Smooth muscle cell (in vitro differentiated cells): ENCODE measurements at regions not wholly inside any gene's neighbourhood (a gene's known extent, or its start where the extent isn't known, plus 50 kb on each side); places are given as distances from the start of the nearest gene placed in this dataset.

Experiments used
- DNase-seq: peaks from one replicate; lab custom pipeline; 2025; ENCODE audit not compliant: unreplicated experiment; lab: John Stamatoyannopoulos, UW
- H2AFZ ChIP-seq: fragments of 200-600 bp; sonication (generic); 2 replicates; pipeline ENCODE4 v1.6.0; 2016; ENCODE audit warnings: antibody characterized with exemption, low read depth, mild to moderate bottlenecking
- H3F3A ChIP-seq: fragments of 200-600 bp; sonication (generic); 2 replicates; pipeline ENCODE4 v1.6.0; 2017; ENCODE audit warnings: antibody characterized with exemption, low read depth
- H3K27ac ChIP-seq: fragments of 200-600 bp; sonication (generic); 2 replicates; pipeline ENCODE4 v1.5.1; 2016; ENCODE audit warnings: low read depth, mild to moderate bottlenecking
- H3K27me3 ChIP-seq: fragments of 200-600 bp; sonication (generic); 2 replicates; pipeline ENCODE4 v1.6.1; 2016; ENCODE audit warnings: low read depth, mild to moderate bottlenecking
- H3K36me3 ChIP-seq: fragments of 200-600 bp; sonication (generic); 2 replicates; pipeline ENCODE4 v1.5.1; 2016; ENCODE audit warnings: low read depth
- H3K4me1 ChIP-seq: fragments of 200-600 bp; sonication (generic); 2 replicates; pipeline ENCODE4 v1.5.1; 2016; ENCODE audit warnings: low read depth
- H3K4me2 ChIP-seq: fragments of 200-600 bp; sonication (generic); 2 replicates; pipeline ENCODE4 v1.6.0; 2016; ENCODE audit warnings: mild to moderate bottlenecking
- H3K4me3 ChIP-seq: fragments of 200-600 bp; sonication (generic); 2 replicates; pipeline ENCODE4 v1.5.1; 2016; ENCODE audit warnings: mild to moderate bottlenecking
- H3K79me2 ChIP-seq: fragments of 200-600 bp; sonication (generic); 2 replicates; pipeline ENCODE4 v1.6.0; 2016; ENCODE audit warnings: low read depth, mild to moderate bottlenecking
- H3K9ac ChIP-seq: fragments of 200-600 bp; sonication (generic); 2 replicates; pipeline ENCODE4 v1.6.0; 2016; ENCODE audit warnings: low read depth
- H3K9me3 ChIP-seq: fragments of 200-600 bp; sonication (generic); replicated peaks from 2 replicates; pipeline ENCODE4 v1.5.1; 2016; ENCODE audit warnings: low read depth
- H4K20me1 ChIP-seq: fragments of 200-600 bp; sonication (generic); 2 replicates; pipeline ENCODE4 v1.6.0; 2016; ENCODE audit warnings: low read depth
- WGBS: methylation state at CpG from one replicate; pipeline ENCODE4 v1.1.7; 2016; ENCODE audit warnings: low lambda C conversion rate; 5-methylcytosine and 5-hydroxymethylcytosine counted together
- TF ChIP-seq, protein P1 (sequence below): fragments of 200-600 bp; sonication (generic); IDR thresholded peaks from 2 replicates; pipeline ENCODE4 v1.5.1; 2017; ENCODE audit warnings: borderline replicate concordance, mild to moderate bottlenecking, antibody characterized with exemption; ENCODE audit not compliant: insufficient read depth, poor library complexity, severe bottlenecking

DNA sequence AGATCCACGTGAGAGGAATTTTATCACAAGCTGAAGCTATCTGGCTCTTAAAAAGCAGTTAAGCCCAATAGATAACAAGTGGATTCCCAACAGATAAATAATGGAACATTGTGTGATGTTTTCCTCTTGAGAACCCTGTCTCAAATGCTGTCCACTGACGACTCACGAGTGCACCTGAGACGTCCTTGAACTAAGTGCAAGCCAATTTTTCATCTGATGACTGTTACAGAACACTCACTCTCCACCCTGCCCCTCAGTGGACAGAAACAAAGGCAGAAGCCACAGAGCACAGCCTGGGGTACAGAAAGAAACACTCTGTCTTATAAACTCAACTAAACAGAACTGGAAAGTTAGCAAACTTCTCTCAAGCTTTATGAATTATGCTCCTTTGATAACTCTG, 199.5 kb downstream of the KCNN2 start:
- H3K27ac ChIP-seq = no peak overlapping the region
- no peak overlapping the region for H3K9ac ChIP-seq
- H3K27me3 ChIP-seq = no peaks in the 10 kb centered on the region
- no peaks in the 10 kb centered on the region for H3K4me1 ChIP-seq
- DNase-seq = no peak
- no peak overlapping the region for H2AFZ ChIP-seq
- no peak overlapping the region for H3K4me3 ChIP-seq
- no peak overlapping the region for H3K4me2 ChIP-seq
- no peaks in the 10 kb centered on the region for H3K79me2 ChIP-seq
- TF ChIP-seq, protein P1, sequence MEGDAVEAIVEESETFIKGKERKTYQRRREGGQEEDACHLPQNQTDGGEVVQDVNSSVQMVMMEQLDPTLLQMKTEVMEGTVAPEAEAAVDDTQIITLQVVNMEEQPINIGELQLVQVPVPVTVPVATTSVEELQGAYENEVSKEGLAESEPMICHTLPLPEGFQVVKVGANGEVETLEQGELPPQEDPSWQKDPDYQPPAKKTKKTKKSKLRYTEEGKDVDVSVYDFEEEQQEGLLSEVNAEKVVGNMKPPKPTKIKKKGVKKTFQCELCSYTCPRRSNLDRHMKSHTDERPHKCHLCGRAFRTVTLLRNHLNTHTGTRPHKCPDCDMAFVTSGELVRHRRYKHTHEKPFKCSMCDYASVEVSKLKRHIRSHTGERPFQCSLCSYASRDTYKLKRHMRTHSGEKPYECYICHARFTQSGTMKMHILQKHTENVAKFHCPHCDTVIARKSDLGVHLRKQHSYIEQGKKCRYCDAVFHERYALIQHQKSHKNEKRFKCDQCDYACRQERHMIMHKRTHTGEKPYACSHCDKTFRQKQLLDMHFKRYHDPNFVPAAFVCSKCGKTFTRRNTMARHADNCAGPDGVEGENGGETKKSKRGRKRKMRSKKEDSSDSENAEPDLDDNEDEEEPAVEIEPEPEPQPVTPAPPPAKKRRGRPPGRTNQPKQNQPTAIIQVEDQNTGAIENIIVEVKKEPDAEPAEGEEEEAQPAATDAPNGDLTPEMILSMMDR = no peak
- H3K9me3 ChIP-seq = no peaks in the 10 kb centered on the region
- H3K36me3 ChIP-seq = no peaks in the 10 kb centered on the region
- 57% methylated on average over 4 of the region's 4 CpGs for WGBS
- no peaks in the 10 kb centered on the region for H4K20me1 ChIP-seq
- no peaks in the 10 kb centered on the region for H3F3A ChIP-seq
